ENCODE measurements at regions not wholly inside any gene's neighbourhood (a gene's known extent, or its start where the extent isn't known, plus 50 kb on each side); places are given as distances from the start of the nearest gene placed in this dataset.

GRCh38 chr5:54651482-54652076 is 134.0 kb downstream of the SNX18 start:
- TF ChIP-seq CTCF (conservative IDR thresholded peaks at IDR 0.05) (no peak), ZFX (IDR thresholded peaks at IDR 0.05) (no peak)
